GM12878 (cell line): ENCODE measurements at regions not wholly inside any gene's neighbourhood (a gene's known extent, or its start where the extent isn't known, plus 50 kb on each side); places are given as distances from the start of the nearest gene placed in this dataset.

Experiments
- ATAC-seq: fragments of 200-7000 bp; cut with Tn5 transposase; 3 replicates; pipeline ENCODE4 v1.9.1; 2020; ENCODE audit warnings: mild to moderate bottlenecking, moderate library complexity
- BruUV-seq: library from RNA; stranded (reverse); fragments of 400-500 nt; replicated peaks from 2 replicates; lab custom pipeline; 2021; lab: Mats Ljungman, UMichigan
- CTCF ChIA-PET: fragments of 300-600 bp; sonication (Branson Sonifier 250); formaldehyde crosslinking; extraction: SDS; loops from one replicate; lab custom pipeline; 2021; ENCODE audit warnings: inconsistent platforms; lab: Yijun Ruan, JAX
- POLR2A ChIA-PET: fragments of 350-600 bp; formaldehyde crosslinking; extraction: SDS; loops from one replicate; lab custom pipeline; 2021; ENCODE audit warnings: inconsistent platforms; lab: Charles Lee
- RAD21 ChIA-PET: fragments of 300-600 bp; sonication (Branson Sonifier 250); formaldehyde crosslinking; loops from one replicate; lab custom pipeline; 2023; ENCODE audit warnings: antibody characterized with exemption; ENCODE audit not compliant: unreplicated experiment; lab: Charles Lee
- SMC1A ChIA-PET: fragments of 300-600 bp; sonication (Branson Sonifier 250); formaldehyde crosslinking; loops from one replicate; lab custom pipeline; 2023; ENCODE audit not compliant: unreplicated experiment, uncharacterized antibody; lab: Charles Lee
- DNase-seq: peaks from one replicate; pipeline ENCODE4 v3.0.0-alpha.2; 2011; ENCODE audit warnings: low read depth, low spot score
- FAIRE-seq: peaks from 3 replicates; lab custom pipeline; 2011; peaks lifted over from hg19 to GRCh38; lab: Jason Lieb, UNC
- H2AFZ ChIP-seq: 2 replicates; pipeline ENCODE4 v1.6.0; 2011; ENCODE audit warnings: low read depth, low read length, control low read depth; ENCODE audit not compliant: control insufficient read depth
- H3K27ac ChIP-seq: 2 replicates; pipeline ENCODE4 v1.5.1; 2011; ENCODE audit warnings: control low read depth; ENCODE audit not compliant: control insufficient read depth, insufficient read depth
- H3K27me3 ChIP-seq, 2 experiments: replicated peaks in 1 of 2; 2 replicates each; pipeline versions ENCODE4 v1.6.0 to v1.6.1; 2011; ENCODE audit warnings: low read length in 1 of 2; ENCODE audit not compliant: control insufficient read depth in 2 of 2, insufficient read depth in 2 of 2
- H3K36me3 ChIP-seq, 2 experiments: 2 replicates each; pipeline ENCODE4 v1.5.1; 2011; ENCODE audit warnings: low read length in 1 of 2; ENCODE audit not compliant: control insufficient read depth in 2 of 2, insufficient read depth in 2 of 2
- H3K4me1 ChIP-seq: 2 replicates; pipeline ENCODE4 v1.6.1; 2011; ENCODE audit warnings: mild to moderate bottlenecking, low read length, moderate library complexity, mixed read lengths; ENCODE audit not compliant: control insufficient read depth, insufficient read depth
- H3K4me2 ChIP-seq: 2 replicates; pipeline ENCODE4 v1.6.0; 2011; ENCODE audit warnings: control low read depth; ENCODE audit not compliant: control insufficient read depth, insufficient read depth
- H3K4me3 ChIP-seq: fragments of 200-600 bp; sonication (generic); 2 replicates; pipeline ENCODE4 v1.5.1; 2016
- H3K79me2 ChIP-seq: 2 replicates; pipeline ENCODE4 v1.6.0; 2011; ENCODE audit warnings: low read length; ENCODE audit not compliant: control insufficient read depth, insufficient read depth
- H3K9ac ChIP-seq: 2 replicates; pipeline ENCODE4 v1.8.0; 2011; ENCODE audit warnings: low read length, control low read depth, mixed read lengths; ENCODE audit not compliant: control insufficient read depth, insufficient read depth
- H3K9me3 ChIP-seq: replicated peaks from 3 replicates; pipeline ENCODE4 v1.5.1; 2011; ENCODE audit warnings: mild to moderate bottlenecking, low read length; ENCODE audit not compliant: control insufficient read depth, insufficient read depth
- H4K20me1 ChIP-seq: 2 replicates; pipeline ENCODE4 v1.6.0; 2011; ENCODE audit not compliant: control insufficient read depth, insufficient read depth
- CREB1 ChIP-seq: IDR thresholded peaks from 2 replicates; pipeline ENCODE4 v1.6.1; 2012; ENCODE audit warnings: low read depth, mild to moderate bottlenecking, inconsistent platforms
- ETV6 ChIP-seq, 2 experiments: fragments of 450-650 bp in 1 of 2; IDR thresholded peaks in 1 of 2; conservative IDR thresholded peaks in 1 of 2; 2 replicates each; pipeline ENCODE4 v1.6.1; 2014; ENCODE audit warnings: antibody characterized with exemption in 1 of 2, borderline replicate concordance in 1 of 2, low read depth in 1 of 2, mild to moderate bottlenecking in 1 of 2, moderate library complexity in 1 of 2
- FOXK2 ChIP-seq: fragments of 450-650 bp; IDR thresholded peaks from 2 replicates; pipeline ENCODE4 v1.6.1; 2017; ENCODE audit warnings: mild to moderate bottlenecking, moderate library complexity
- JUNB ChIP-seq: IDR thresholded peaks from 2 replicates; pipeline ENCODE4 v1.6.1; 2016; ENCODE audit warnings: antibody characterized with exemption, mild to moderate bottlenecking
- NFIC ChIP-seq: IDR thresholded peaks from 2 replicates; pipeline ENCODE4 v1.6.1; 2012; ENCODE audit warnings: low read depth, mild to moderate bottlenecking, inconsistent platforms, low read length, moderate library complexity
- NFXL1 ChIP-seq: fragments of 450-650 bp; IDR thresholded peaks from 2 replicates; pipeline ENCODE4 v1.6.1; 2017; ENCODE audit warnings: antibody characterized with exemption, mild to moderate bottlenecking, borderline replicate concordance
- WGBS: methylation state at CpG from one replicate; pipeline ENCODE4 v1.1.6; 2016; ENCODE audit warnings: low lambda C conversion rate; ENCODE audit not compliant: insufficient replicate concordance, insufficient coverage; ENCODE audit errors: missing lambda C conversion rate; 5-methylcytosine and 5-hydroxymethylcytosine counted together
- in situ Hi-C: fragments of 300-500 bp; cut with MboI; formaldehyde crosslinking; loops from 9 replicates; pipeline ENCODE4 v1.14.3; 2018; ENCODE audit warnings: mixed read lengths
- intact Hi-C: fragments of 100-400 bp; cut with micrococcal nuclease; formaldehyde crosslinking; loops from one replicate; pipeline ENCODE4 v1.14.2; 2022; ENCODE audit not compliant: unreplicated experiment

GRCh38 chr20:53891306-53891894 lies 179.0 kb downstream of the BCAS1 start:
- Histone ChIP-seq H3K4me3 (no peak overlapping the region), H3K9ac (no peak overlapping the region), H3K9me3 (no peaks in the 10 kb centered on the region), H2AFZ (no peak overlapping the region), H3K4me2 (no peak overlapping the region), H3K27me3 (no peaks in the 10 kb centered on the region), H3K79me2 (no peaks in the 10 kb centered on the region), H4K20me1 (no peaks in the 10 kb centered on the region)
- intact Hi-C loops, result no loop called here
- SMC1A ChIA-PET, result interaction anchor here (0.9 to 4.6 kb wide), 29 partner anchors 9 to 312 kb away, joined by 3 to 56 read pairs (median 5); no protein-coding TSS in a partner anchor
- POLR2A ChIA-PET, result interaction anchor here (0.8 to 2.1 kb wide), 12 partner anchors 8 to 48 kb away, joined by 3 to 17 read pairs (median 4); no protein-coding TSS in a partner anchor
- in situ Hi-C loops, result no loop called here
- BruUV-seq, result no TSS peak
- ATAC-seq (no peak), FAIRE-seq (no peak)
- WGBS, result 93% methylated on average over 1 of the region's 1 CpG
- RAD21 ChIA-PET, result interaction anchor here (0.7 to 2.7 kb wide), 19 partner anchors 9 to 173 kb away, joined by 3 to 26 read pairs (median 6); no protein-coding TSS in a partner anchor
- TF ChIP-seq NFIC (no peak), NFXL1 (peak; percentile 14; the same call in 1 of the 2 replicates)
- TF ChIP-seq, all 136 proteins: peak for 1
- CTCF ChIA-PET, result interaction anchor here (0.7 to 2.6 kb wide), 14 partner anchors 13 to 476 kb away, joined by 3 to 17 read pairs (median 5); no protein-coding TSS in a partner anchor
- Histone ChIP-seq H3K4me1 (peaks cover 25% of the 10 kb centered on the region), H3K36me3 (no peaks in the 10 kb centered on the region), H3K27ac (no peak overlapping the region)
- DNase-seq, result no peak

GRCh38 chr20:53890443-53891305 lies 179.7 kb downstream of the BCAS1 start:
- no peak overlapping the region for H3K9ac ChIP-seq
- TF ChIP-seq FOXK2, result no peak
- TF ChIP-seq ETV6 (conservative IDR thresholded peaks at IDR 0.05 in 1 of 2, IDR thresholded peaks at IDR 0.05 in 1 of 2; ENCODE audit: borderline replicate concordance in 1 of 2, low read depth in 1 of 2), result peak in 1 of 2 experiments; percentile 68; a peak in 1 of 4 replicates
- TF ChIP-seq CREB1, result no peak
- no peak for TF ChIP-seq JUNB
- WGBS, result 86% methylated on average over 6 of the region's 6 CpGs
- FAIRE-seq (no peak), ATAC-seq (no peak), DNase-seq (no peak)
- BruUV-seq, result no TSS peak
- no peak overlapping the region for H3K4me3 ChIP-seq
- ChIA-PET CTCF (interaction anchor here (0.7 to 2.6 kb wide), 7 partner anchors 12 to 50 kb away, joined by 3 to 17 read pairs (median 7); no protein-coding TSS in a partner anchor), POLR2A (interaction anchor here (0.9 to 2.1 kb wide), 8 partner anchors 8 to 49 kb away, joined by 3 to 17 read pairs (median 4); no protein-coding TSS in a partner anchor), RAD21 (interaction anchor here (0.7 to 2.7 kb wide), 11 partner anchors 10 to 64 kb away, joined by 3 to 26 read pairs (median 9); no protein-coding TSS in a partner anchor), SMC1A (interaction anchor here (0.7 to 4.6 kb wide), 22 partner anchors 8 to 311 kb away, joined by 3 to 56 read pairs (median 6); no protein-coding TSS in a partner anchor)
- no peaks in the 10 kb centered on the region for H4K20me1 ChIP-seq
- no peaks in the 10 kb centered on the region for H3K79me2 ChIP-seq
- H3K27ac ChIP-seq, result no peak overlapping the region
- H3K4me2 ChIP-seq, result no peak overlapping the region
- no peaks in the 10 kb centered on the region for H3K9me3 ChIP-seq
- intact Hi-C loops, result no loop called here
- peaks cover 25% of the 10 kb centered on the region for H3K4me1 ChIP-seq
- in situ Hi-C loops, result no loop called here
- no peaks in the 10 kb centered on the region for H3K36me3 ChIP-seq
- H2AFZ ChIP-seq, result no peak overlapping the region
- no peaks in the 10 kb centered on the region for H3K27me3 ChIP-seq
